GM12878 (cell line): ENCODE measurements at regions not wholly inside any gene's neighbourhood (a gene's known extent, or its start where the extent isn't known, plus 50 kb on each side); places are given as distances from the start of the nearest gene placed in this dataset.

ENCODE experiments used
- ATAC-seq: fragments of 200-7000 bp; cut with Tn5 transposase; 3 replicates; pipeline ENCODE4 v1.9.1; 2020; ENCODE audit warnings: mild to moderate bottlenecking, moderate library complexity
- BruUV-seq: library from RNA; stranded (reverse); fragments of 400-500 nt; replicated peaks from 2 replicates; lab custom pipeline; 2021; lab: Mats Ljungman, UMichigan
- CTCF ChIA-PET: fragments of 300-600 bp; sonication (Branson Sonifier 250); formaldehyde crosslinking; extraction: SDS; loops from one replicate; lab custom pipeline; 2021; ENCODE audit warnings: inconsistent platforms; lab: Yijun Ruan, JAX
- POLR2A ChIA-PET: fragments of 350-600 bp; formaldehyde crosslinking; extraction: SDS; loops from one replicate; lab custom pipeline; 2021; ENCODE audit warnings: inconsistent platforms; lab: Charles Lee
- RAD21 ChIA-PET: fragments of 300-600 bp; sonication (Branson Sonifier 250); formaldehyde crosslinking; loops from one replicate; lab custom pipeline; 2023; ENCODE audit warnings: antibody characterized with exemption; ENCODE audit not compliant: unreplicated experiment; lab: Charles Lee
- SMC1A ChIA-PET: fragments of 300-600 bp; sonication (Branson Sonifier 250); formaldehyde crosslinking; loops from one replicate; lab custom pipeline; 2023; ENCODE audit not compliant: unreplicated experiment, uncharacterized antibody; lab: Charles Lee
- DNase-seq: peaks from one replicate; pipeline ENCODE4 v3.0.0-alpha.2; 2011; ENCODE audit warnings: low read depth, low spot score
- FAIRE-seq: peaks from 3 replicates; lab custom pipeline; 2011; peaks lifted over from hg19 to GRCh38; lab: Jason Lieb, UNC
- H2AFZ ChIP-seq: 2 replicates; pipeline ENCODE4 v1.6.0; 2011; ENCODE audit warnings: low read depth, low read length, control low read depth; ENCODE audit not compliant: control insufficient read depth
- H3K27ac ChIP-seq: 2 replicates; pipeline ENCODE4 v1.5.1; 2011; ENCODE audit warnings: control low read depth; ENCODE audit not compliant: control insufficient read depth, insufficient read depth
- H3K27me3 ChIP-seq, 2 experiments: replicated peaks in 1 of 2; 2 replicates each; pipeline versions ENCODE4 v1.6.0 to v1.6.1; 2011; ENCODE audit warnings: low read length in 1 of 2; ENCODE audit not compliant: control insufficient read depth in 2 of 2, insufficient read depth in 2 of 2
- H3K36me3 ChIP-seq, 2 experiments: 2 replicates each; pipeline ENCODE4 v1.5.1; 2011; ENCODE audit warnings: low read length in 1 of 2; ENCODE audit not compliant: control insufficient read depth in 2 of 2, insufficient read depth in 2 of 2
- H3K4me1 ChIP-seq: 2 replicates; pipeline ENCODE4 v1.6.1; 2011; ENCODE audit warnings: mild to moderate bottlenecking, low read length, moderate library complexity, mixed read lengths; ENCODE audit not compliant: control insufficient read depth, insufficient read depth
- H3K4me2 ChIP-seq: 2 replicates; pipeline ENCODE4 v1.6.0; 2011; ENCODE audit warnings: control low read depth; ENCODE audit not compliant: control insufficient read depth, insufficient read depth
- H3K4me3 ChIP-seq: fragments of 200-600 bp; sonication (generic); 2 replicates; pipeline ENCODE4 v1.5.1; 2016
- H3K79me2 ChIP-seq: 2 replicates; pipeline ENCODE4 v1.6.0; 2011; ENCODE audit warnings: low read length; ENCODE audit not compliant: control insufficient read depth, insufficient read depth
- H3K9ac ChIP-seq: 2 replicates; pipeline ENCODE4 v1.8.0; 2011; ENCODE audit warnings: low read length, control low read depth, mixed read lengths; ENCODE audit not compliant: control insufficient read depth, insufficient read depth
- H3K9me3 ChIP-seq: replicated peaks from 3 replicates; pipeline ENCODE4 v1.5.1; 2011; ENCODE audit warnings: mild to moderate bottlenecking, low read length; ENCODE audit not compliant: control insufficient read depth, insufficient read depth
- H4K20me1 ChIP-seq: 2 replicates; pipeline ENCODE4 v1.6.0; 2011; ENCODE audit not compliant: control insufficient read depth, insufficient read depth
- BCLAF1 ChIP-seq: fragments of 450-650 bp; IDR thresholded peaks from 2 replicates; pipeline ENCODE4 v1.6.1; 2017; ENCODE audit warnings: antibody characterized with exemption, mild to moderate bottlenecking, moderate library complexity
- NFIC ChIP-seq: IDR thresholded peaks from 2 replicates; pipeline ENCODE4 v1.6.1; 2012; ENCODE audit warnings: low read depth, mild to moderate bottlenecking, inconsistent platforms, low read length, moderate library complexity
- RBBP5 ChIP-seq: fragments of 200-600 bp; sonication (generic); conservative IDR thresholded peaks from 2 replicates; pipeline ENCODE4 v1.6.1; 2016
- ZBTB4 ChIP-seq: fragments of 450-650 bp; formaldehyde crosslinking; IDR thresholded peaks from 2 replicates; pipeline ENCODE4 v1.4.0; 2022; ENCODE audit warnings: mild to moderate bottlenecking, moderate library complexity
- WGBS: methylation state at CpG from one replicate; pipeline ENCODE4 v1.1.6; 2016; ENCODE audit warnings: low lambda C conversion rate; ENCODE audit not compliant: insufficient replicate concordance, insufficient coverage; ENCODE audit errors: missing lambda C conversion rate; 5-methylcytosine and 5-hydroxymethylcytosine counted together
- in situ Hi-C: fragments of 300-500 bp; cut with MboI; formaldehyde crosslinking; loops from 9 replicates; pipeline ENCODE4 v1.14.3; 2018; ENCODE audit warnings: mixed read lengths
- intact Hi-C: fragments of 100-400 bp; cut with micrococcal nuclease; formaldehyde crosslinking; loops from one replicate; pipeline ENCODE4 v1.14.2; 2022; ENCODE audit not compliant: unreplicated experiment

- intact Hi-C loops, result no loop called here
- in situ Hi-C loops, result no loop called here
- H3K79me2 ChIP-seq, result no peaks in the 10 kb centered on the region
- no peak for DNase-seq
- no peaks in the 10 kb centered on the region for H3K36me3 ChIP-seq
- SMC1A ChIA-PET, result no interaction called here
- H3K9me3 ChIP-seq, result no peaks in the 10 kb centered on the region
- no peaks in the 10 kb centered on the region for H3K27me3 ChIP-seq
- WGBS, result 31% methylated on average over 4 of the region's 4 CpGs
- TF ChIP-seq NFIC (no peak), BCLAF1 (no peak), ZBTB4 (CRISPR knock-in tag) (no peak), RBBP5 (no peak)
- TF ChIP-seq, all 136 proteins: peak for 0
- Histone ChIP-seq H4K20me1 (no peaks in the 10 kb centered on the region), H3K27ac (no peak overlapping the region), H3K4me3 (no peak overlapping the region), H3K9ac (no peak overlapping the region), H3K4me1 (no peaks in the 10 kb centered on the region), H3K4me2 (no peak overlapping the region), H2AFZ (no peak overlapping the region)
- ChIA-PET CTCF (interaction anchor here (0.6 to 1.7 kb wide), 4 partner anchors 14 to 67 kb away, joined by 3 to 4 read pairs (median 4); no protein-coding TSS in a partner anchor), POLR2A (interaction anchor here (0.5 kb wide), 1 partner anchor 499 kb away, joined by 3 read pairs; no protein-coding TSS in a partner anchor), RAD21 (no interaction called here)
- FAIRE-seq, result no peak
- ATAC-seq, result no peak
- BruUV-seq, result no TSS peak
These were observed 86.7 kb upstream of the ESRRB start for GRCh38 chr14:76289276-76289675.
